Liver (tissue), 8 donors: ENCODE measurements at regions not wholly inside any gene's neighbourhood (a gene's known extent, or its start where the extent isn't known, plus 50 kb on each side); places are given as distances from the start of the nearest gene placed in this dataset.

ENCODE experiments used
- DNase-seq: peaks from one replicate; pipeline ENCODE4 v3.0.0-alpha.2; 2017; ENCODE audit warnings: low spot score
- H3K27ac ChIP-seq, 2 donors: one replicate each; pipeline ENCODE4 v1.7.0; 2013; ENCODE audit warnings: inconsistent platforms in 2 of 2, low read length in 2 of 2, control low read depth in 1 of 2, low read depth in 1 of 2, mild to moderate bottlenecking in 1 of 2
- H3K27me3 ChIP-seq, 4 donors: one replicate each; pipeline versions ENCODE4 v1.6.1 to v1.7.0; 2013; ENCODE audit warnings: low read length in 3 of 4, inconsistent platforms in 1 of 4, mild to moderate bottlenecking in 1 of 4, moderate library complexity in 1 of 4; ENCODE audit not compliant: control insufficient read depth in 4 of 4, insufficient read depth in 4 of 4
- H3K36me3 ChIP-seq, 4 donors: one replicate each; pipeline versions ENCODE4 v1.6.1 to v1.7.0; 2013; ENCODE audit warnings: low read length in 3 of 4, mild to moderate bottlenecking in 3 of 4, low read depth in 1 of 4, moderate library complexity in 1 of 4; ENCODE audit not compliant: control insufficient read depth in 4 of 4, insufficient read depth in 3 of 4
- H3K4me1 ChIP-seq, 4 donors: one replicate each; pipeline versions ENCODE4 v1.6.1 to v1.7.0; 2013; ENCODE audit warnings: low read length in 3 of 4, mild to moderate bottlenecking in 3 of 4, moderate library complexity in 1 of 4; ENCODE audit not compliant: control insufficient read depth in 4 of 4, insufficient read depth in 4 of 4
- H3K4me3 ChIP-seq, 3 donors: one replicate each; pipeline versions ENCODE4 v1.6.1 to v1.7.0; 2013; ENCODE audit warnings: low read length in 3 of 3, control low read depth in 1 of 3, low read depth in 1 of 3, mild to moderate bottlenecking in 1 of 3
- H3K9ac ChIP-seq, 2 donors: one replicate each; pipeline ENCODE4 v1.7.0; 2013; ENCODE audit warnings: low read length in 2 of 2, mild to moderate bottlenecking in 2 of 2, moderate library complexity in 2 of 2, control low read depth in 1 of 2, low read depth in 1 of 2
- H3K9me3 ChIP-seq, 4 donors: one replicate each; pipeline versions ENCODE4 v1.6.1 to v1.7.0; 2013; ENCODE audit warnings: low read length in 3 of 4; ENCODE audit not compliant: control insufficient read depth in 4 of 4
- ATF3 ChIP-seq: IDR thresholded peaks from 2 replicates; pipeline ENCODE4 v1.6.1; 2016; ENCODE audit warnings: antibody characterized with exemption
- CTCF ChIP-seq: fragments of 150-350 bp; IDR thresholded peaks from 2 replicates; pipeline ENCODE4 v1.5.1; 2017; ENCODE audit warnings: improper control_type of control experiment, low read depth, low read length; ENCODE audit not compliant: missing input control
- EGR1 ChIP-seq, 2 donors: IDR thresholded peaks; 2 replicates each; pipeline ENCODE4 v1.6.1; 2016 to 2018; ENCODE audit warnings: antibody characterized with exemption in 2 of 2, low read depth in 2 of 2
- FOXA1 ChIP-seq: IDR thresholded peaks from 2 replicates; pipeline ENCODE4 v1.6.1; 2016; ENCODE audit warnings: antibody characterized with exemption
- FOXA2 ChIP-seq: IDR thresholded peaks from 2 replicates; pipeline ENCODE4 v1.6.1; 2016; ENCODE audit warnings: antibody characterized with exemption
- GABPA ChIP-seq, 2 donors: IDR thresholded peaks in 1 of 2; conservative IDR thresholded peaks in 1 of 2; 2 replicates each; pipeline ENCODE4 v1.6.1; 2016; ENCODE audit warnings: antibody characterized with exemption in 2 of 2, mild to moderate bottlenecking in 1 of 2, moderate library complexity in 1 of 2
- HNF4A ChIP-seq, 2 donors: conservative IDR thresholded peaks; 2 replicates each; pipeline ENCODE4 v1.6.1; 2016; ENCODE audit warnings: antibody characterized with exemption in 2 of 2, mild to moderate bottlenecking in 2 of 2
- HNF4G ChIP-seq: IDR thresholded peaks from 2 replicates; pipeline ENCODE4 v1.6.1; 2016; ENCODE audit warnings: antibody characterized with exemption
- JUND ChIP-seq, 2 donors: IDR thresholded peaks; 2 replicates each; pipeline ENCODE4 v1.6.1; 2016; ENCODE audit warnings: antibody characterized with exemption in 2 of 2
- MAX ChIP-seq: IDR thresholded peaks from 2 replicates; pipeline ENCODE4 v1.6.1; 2016; ENCODE audit warnings: antibody characterized with exemption
- NR2F2 ChIP-seq: IDR thresholded peaks from 2 replicates; pipeline ENCODE4 v1.6.1; 2016; ENCODE audit warnings: antibody characterized with exemption
- RAD21 ChIP-seq, 2 donors: IDR thresholded peaks; 2 replicates each; pipeline ENCODE4 v1.6.1; 2016; ENCODE audit warnings: antibody characterized with exemption in 2 of 2, mild to moderate bottlenecking in 2 of 2
- REST ChIP-seq: IDR thresholded peaks from 2 replicates; pipeline ENCODE4 v1.6.1; 2016; ENCODE audit warnings: antibody characterized with exemption, mild to moderate bottlenecking
- RXRA ChIP-seq, 2 donors: IDR thresholded peaks; 2 replicates each; pipeline ENCODE4 v1.6.1; 2017 to 2018; ENCODE audit warnings: antibody characterized with exemption in 2 of 2, mild to moderate bottlenecking in 1 of 2
- SP1 ChIP-seq: IDR thresholded peaks from 2 replicates; pipeline ENCODE4 v1.6.1; 2018; ENCODE audit warnings: antibody characterized with exemption, mild to moderate bottlenecking
- TAF1 ChIP-seq: conservative IDR thresholded peaks from 2 replicates; pipeline ENCODE4 v1.6.1; 2016; ENCODE audit warnings: antibody characterized with exemption, mild to moderate bottlenecking
- YY1 ChIP-seq: IDR thresholded peaks from 2 replicates; pipeline ENCODE4 v1.6.1; 2016; ENCODE audit warnings: antibody characterized with exemption, mild to moderate bottlenecking
- ZBTB33 ChIP-seq: IDR thresholded peaks from 2 replicates; pipeline ENCODE4 v1.6.1; 2016; ENCODE audit warnings: antibody characterized with exemption
- WGBS: extraction: QIAGEN DNeasy Blood & Tissue Kit; methylation state at CpG from one replicate; pipeline ENCODE4 v1.1.7; 2013; 5-methylcytosine and 5-hydroxymethylcytosine counted together
- donor health status: healthy.
- donor health status: healthy.
- donor health status: healthy.
- donor health status: healthy.
- donor health status: healthy.

GRCh38 chr11:95337972-95338429 is 107.0 kb upstream of the SESN3 start:
- WGBS: 62% methylated on average over 2 of the region's 2 CpGs
- DNase-seq: no peak
- H3K27me3 ChIP-seq: no peaks in the 10 kb centered on the region
- no peak overlapping the region for H3K9ac ChIP-seq
- peak overlapping the region; percentile 55 to 68 for H3K27ac ChIP-seq
- no peaks in the 10 kb centered on the region for H3K36me3 ChIP-seq
- H3K4me1 ChIP-seq: peaks cover 5 to 27% (median 24%) of the 10 kb centered on the region in 4 donors
- no peaks in the 10 kb centered on the region for H3K9me3 ChIP-seq
- TF ChIP-seq ZBTB33: no peak
- no peak for TF ChIP-seq EGR1 (IDR thresholded peaks at IDR 0.05; ENCODE audit: low read depth in 2 of 2)
- no peak for TF ChIP-seq CTCF
- no peak for TF ChIP-seq MAX
- TF ChIP-seq REST: no peak
- no peak for TF ChIP-seq RXRA (IDR thresholded peaks at IDR 0.05)
- no peak for TF ChIP-seq SP1
- TF ChIP-seq HNF4A (conservative IDR thresholded peaks at IDR 0.05): no peak
- no peak for TF ChIP-seq ATF3
- no peak for TF ChIP-seq FOXA1
- no peak for TF ChIP-seq NR2F2
- TF ChIP-seq JUND (IDR thresholded peaks at IDR 0.05): no peak
- no peak for TF ChIP-seq FOXA2
- TF ChIP-seq RAD21 (IDR thresholded peaks at IDR 0.05): no peak
- no peak for TF ChIP-seq TAF1
- no peak for TF ChIP-seq HNF4G
- no peak for TF ChIP-seq GABPA (IDR thresholded peaks at IDR 0.05 in 1 of 2, conservative IDR thresholded peaks at IDR 0.05 in 1 of 2)
- TF ChIP-seq YY1: no peak
- no peak overlapping the region for H3K4me3 ChIP-seq
